Cerebellar nuclear complex (tissue), 1 donor: ENCODE measurements at regions not wholly inside any gene's neighbourhood (a gene's known extent, or its start where the extent isn't known, plus 50 kb on each side); places are given as distances from the start of the nearest gene placed in this dataset.

ENCODE experiments used
- DNase-seq, 2 experiments: peaks; one replicate each; lab custom pipeline; 2025; lab: John Stamatoyannopoulos, UW

GRCh38 chr12:89098441-89099112, 253.7 kb downstream of the DUSP6 start:
- DNase-seq = no peak

- DNase-seq = no peak
These were observed 260.0 kb downstream of the DUSP6 start for GRCh38 chr12:89092297-89092696.

GRCh38 chr12:89091293-89091841, 260.9 kb downstream of the DUSP6 start:
- DNase-seq = no peak

- no peak for DNase-seq
These were observed 263.0 kb downstream of the DUSP6 start for GRCh38 chr12:89089264-89089663.

GRCh38 chr12:89087876-89088275, 264.4 kb downstream of the DUSP6 start:
- DNase-seq = no peak

GRCh38 chr12:89087149-89087825, 265.0 kb downstream of the DUSP6 start:
- no peak for DNase-seq

GRCh38 chr12:89085421-89085820, 266.9 kb downstream of the DUSP6 start:
- DNase-seq = no peak

GRCh38 chr12:89084751-89085150, 267.6 kb downstream of the DUSP6 start:
- DNase-seq = no peak

GRCh38 chr12:89083491-89083890, 268.8 kb downstream of the DUSP6 start:
- no peak for DNase-seq

- DNase-seq = no peak
These were observed 269.9 kb downstream of the DUSP6 start for GRCh38 chr12:89082370-89082753.

- no peak for DNase-seq
These were observed 270.5 kb downstream of the DUSP6 start for GRCh38 chr12:89081719-89082369.

GRCh38 chr12:89080793-89081465, 271.4 kb downstream of the DUSP6 start:
- no peak for DNase-seq

- no peak for DNase-seq
These were observed 276.3 kb downstream of the DUSP6 start for GRCh38 chr12:89075880-89076540.

- DNase-seq = no peak
These were observed 278.6 kb downstream of the DUSP6 start for GRCh38 chr12:89073659-89074058.

GRCh38 chr12:89073027-89073398, 279.3 kb downstream of the DUSP6 start:
- no peak for DNase-seq

GRCh38 chr12:89072294-89073026, 279.8 kb downstream of the DUSP6 start:
- DNase-seq = no peak

- DNase-seq = no peak
These were observed 281.7 kb downstream of the DUSP6 start for GRCh38 chr12:89070603-89071002.

GRCh38 chr12:89069431-89069830, 282.9 kb downstream of the DUSP6 start:
- no peak for DNase-seq

- no peak for DNase-seq
These were observed 284.7 kb downstream of the DUSP6 start for GRCh38 chr12:89067421-89068187.

- DNase-seq = no peak
These were observed 287.5 kb downstream of the DUSP6 start for GRCh38 chr12:89064780-89065179.
